ENCODE measurements at regions not wholly inside any gene's neighbourhood (a gene's known extent, or its start where the extent isn't known, plus 50 kb on each side); places are given as distances from the start of the nearest gene placed in this dataset.

GRCh38 chr2:180707175-180707883 is 273.1 kb upstream of the UBE2E3 start:
- H3K9ac ChIP-seq (ENCODE audit: low read depth, low read length, poor library complexity) = no peak overlapping the region
- H2AK5ac ChIP-seq (ENCODE audit: low read depth, low read length) = no peak overlapping the region
- no peaks in the 10 kb centered on the region for H3K36me3 ChIP-seq (replicated peaks in 1 of 2; ENCODE audit: control insufficient read depth in 2 of 2, insufficient read depth in 2 of 2, low read length in 2 of 2)
- H2BK15ac ChIP-seq (ENCODE audit: low read length) = no peak overlapping the region
- no peaks in the 10 kb centered on the region for H3K27me3 ChIP-seq (ENCODE audit: control insufficient read depth in 3 of 3, insufficient read depth in 3 of 3, low read depth in 1 of 3, low read length in 3 of 3)
- no peak overlapping the region for H3K18ac ChIP-seq (ENCODE audit: low read length)
- H3K4me1 ChIP-seq (ENCODE audit: control insufficient read depth in 2 of 2, insufficient read depth in 1 of 2, low read depth in 1 of 2, low read length in 2 of 2) = peaks cover 0 to 5% of the 10 kb centered on the region in 2 donors
- H3K4ac ChIP-seq (ENCODE audit: low read length) = no peak overlapping the region
- H3K14ac ChIP-seq (ENCODE audit: low read length) = no peak overlapping the region
- H2AFZ ChIP-seq (ENCODE audit: low read length) = peak overlapping the region; percentile 21
- H2BK120ac ChIP-seq (ENCODE audit: low read depth, low read length) = no peak overlapping the region
- peak overlapping the region; percentile 24 for H3K27ac ChIP-seq (replicated peaks; ENCODE audit: low read length)
- no peak overlapping the region for H4K91ac ChIP-seq (ENCODE audit: low read depth, low read length, poor library complexity)
- H2BK5ac ChIP-seq (ENCODE audit: low read length) = no peak overlapping the region
- H3K23ac ChIP-seq (ENCODE audit: low read depth, low read length, poor library complexity) = no peak overlapping the region
- no peak overlapping the region for H4K8ac ChIP-seq (ENCODE audit: low read depth, low read length)
- H3K4me2 ChIP-seq (ENCODE audit: insufficient read depth, low read length, poor library complexity, severe bottlenecking) = no peak overlapping the region
- H2BK12ac ChIP-seq (ENCODE audit: low read length) = no peak overlapping the region
- H3K4me3 ChIP-seq (ENCODE audit: low read length in 2 of 2) = no peak overlapping the region
- H3K79me1 ChIP-seq (ENCODE audit: low read depth, low read length) = no peaks in the 10 kb centered on the region
- WGBS, 2 donors (ENCODE audit: extremely low coverage in 2 of 2, insufficient read length in 2 of 2, insufficient replicate concordance in 1 of 2) = no CpG with 5 or more reads among the region's 3 CpGs
- H3K9me3 ChIP-seq (replicated peaks in 1 of 2; ENCODE audit: control insufficient read depth in 2 of 2, insufficient read depth in 1 of 2, low read depth in 1 of 2, low read length in 2 of 2) = no peaks in the 10 kb centered on the region
- no peak for DNase-seq (ENCODE audit: low spot score)

GRCh38 chr2:180706694-180707093 is 273.7 kb upstream of the UBE2E3 start:
- Histone ChIP-seq H3K4me1 (ENCODE audit: control insufficient read depth in 2 of 2, insufficient read depth in 1 of 2, low read depth in 1 of 2, low read length in 2 of 2) (peaks cover 0 to 5% of the 10 kb centered on the region in 2 donors), H3K9me3 (replicated peaks in 1 of 2; ENCODE audit: control insufficient read depth in 2 of 2, insufficient read depth in 1 of 2, low read depth in 1 of 2, low read length in 2 of 2) (no peaks in the 10 kb centered on the region), H3K27ac (replicated peaks; ENCODE audit: low read length) (no peak overlapping the region), H3K27me3 (ENCODE audit: control insufficient read depth in 3 of 3, insufficient read depth in 3 of 3, low read depth in 1 of 3, low read length in 3 of 3) (no peaks in the 10 kb centered on the region), H3K4me2 (ENCODE audit: insufficient read depth, low read length, poor library complexity, severe bottlenecking) (no peak overlapping the region), H2BK12ac (ENCODE audit: low read length) (no peak overlapping the region), H3K18ac (ENCODE audit: low read length) (no peak overlapping the region), H4K8ac (ENCODE audit: low read depth, low read length) (no peak overlapping the region), H3K79me1 (ENCODE audit: low read depth, low read length) (no peaks in the 10 kb centered on the region), H3K9ac (ENCODE audit: low read depth, low read length, poor library complexity) (no peak overlapping the region), H3K4me3 (ENCODE audit: low read length in 2 of 2) (no peak overlapping the region), H2AFZ (ENCODE audit: low read length) (peak overlapping the region; percentile 21), H3K23ac (ENCODE audit: low read depth, low read length, poor library complexity) (no peak overlapping the region), H2BK120ac (ENCODE audit: low read depth, low read length) (no peak overlapping the region), H2AK5ac (ENCODE audit: low read depth, low read length) (no peak overlapping the region), H3K36me3 (replicated peaks in 1 of 2; ENCODE audit: control insufficient read depth in 2 of 2, insufficient read depth in 2 of 2, low read length in 2 of 2) (no peaks in the 10 kb centered on the region), H3K4ac (ENCODE audit: low read length) (no peak overlapping the region), H2BK15ac (ENCODE audit: low read length) (no peak overlapping the region), H4K91ac (ENCODE audit: low read depth, low read length, poor library complexity) (no peak overlapping the region), H3K14ac (ENCODE audit: low read length) (no peak overlapping the region), H2BK5ac (ENCODE audit: low read length) (no peak overlapping the region)
- no peak for DNase-seq (ENCODE audit: low spot score)

GRCh38 chr2:180705551-180705950 is 274.9 kb upstream of the UBE2E3 start:
- H3K14ac ChIP-seq (ENCODE audit: low read length) = no peak overlapping the region
- H3K4me2 ChIP-seq (ENCODE audit: insufficient read depth, low read length, poor library complexity, severe bottlenecking) = no peak overlapping the region
- no peak overlapping the region for H3K23ac ChIP-seq (ENCODE audit: low read depth, low read length, poor library complexity)
- no peak overlapping the region for H2BK120ac ChIP-seq (ENCODE audit: low read depth, low read length)
- no CpG with 5 or more reads among the region's 1 CpG for WGBS, 2 donors (ENCODE audit: extremely low coverage in 2 of 2, insufficient read length in 2 of 2, insufficient replicate concordance in 1 of 2)
- no peak overlapping the region for H3K4ac ChIP-seq (ENCODE audit: low read length)
- H4K91ac ChIP-seq (ENCODE audit: low read depth, low read length, poor library complexity) = no peak overlapping the region
- no peaks in the 10 kb centered on the region for H3K79me1 ChIP-seq (ENCODE audit: low read depth, low read length)
- no peak overlapping the region for H2BK5ac ChIP-seq (ENCODE audit: low read length)
- H2BK12ac ChIP-seq (ENCODE audit: low read length) = no peak overlapping the region
- no peak overlapping the region for H2BK15ac ChIP-seq (ENCODE audit: low read length)
- no peak overlapping the region for H3K9ac ChIP-seq (ENCODE audit: low read depth, low read length, poor library complexity)
- H3K27me3 ChIP-seq (ENCODE audit: control insufficient read depth in 3 of 3, insufficient read depth in 3 of 3, low read depth in 1 of 3, low read length in 3 of 3) = no peaks in the 10 kb centered on the region
- H2AK5ac ChIP-seq (ENCODE audit: low read depth, low read length) = no peak overlapping the region
- peaks cover 0 to 5% of the 10 kb centered on the region in 2 donors for H3K4me1 ChIP-seq (ENCODE audit: control insufficient read depth in 2 of 2, insufficient read depth in 1 of 2, low read depth in 1 of 2, low read length in 2 of 2)
- no peak overlapping the region for H4K8ac ChIP-seq (ENCODE audit: low read depth, low read length)
- H3K9me3 ChIP-seq (replicated peaks in 1 of 2; ENCODE audit: control insufficient read depth in 2 of 2, insufficient read depth in 1 of 2, low read depth in 1 of 2, low read length in 2 of 2) = no peaks in the 10 kb centered on the region
- no peak overlapping the region for H3K27ac ChIP-seq (replicated peaks; ENCODE audit: low read length)
- no peak for DNase-seq (ENCODE audit: low spot score)
- H3K36me3 ChIP-seq (replicated peaks in 1 of 2; ENCODE audit: control insufficient read depth in 2 of 2, insufficient read depth in 2 of 2, low read length in 2 of 2) = no peaks in the 10 kb centered on the region
- no peak overlapping the region for H2AFZ ChIP-seq (ENCODE audit: low read length)
- no peak overlapping the region for H3K18ac ChIP-seq (ENCODE audit: low read length)
- no peak overlapping the region for H3K4me3 ChIP-seq (ENCODE audit: low read length in 2 of 2)

- no peak for DNase-seq (ENCODE audit: low spot score)
- no peak overlapping the region for H2BK15ac ChIP-seq (ENCODE audit: low read length)
- H2BK12ac ChIP-seq (ENCODE audit: low read length) = no peak overlapping the region
- no peaks in the 10 kb centered on the region for H3K27me3 ChIP-seq (ENCODE audit: control insufficient read depth in 3 of 3, insufficient read depth in 3 of 3, low read depth in 1 of 3, low read length in 3 of 3)
- H2AK5ac ChIP-seq (ENCODE audit: low read depth, low read length) = no peak overlapping the region
- no peak overlapping the region for H3K4ac ChIP-seq (ENCODE audit: low read length)
- no peak overlapping the region for H4K91ac ChIP-seq (ENCODE audit: low read depth, low read length, poor library complexity)
- no peak overlapping the region for H2AFZ ChIP-seq (ENCODE audit: low read length)
- no peak overlapping the region for H3K14ac ChIP-seq (ENCODE audit: low read length)
- H3K9me3 ChIP-seq (replicated peaks in 1 of 2; ENCODE audit: control insufficient read depth in 2 of 2, insufficient read depth in 1 of 2, low read depth in 1 of 2, low read length in 2 of 2) = no peaks in the 10 kb centered on the region
- H3K18ac ChIP-seq (ENCODE audit: low read length) = no peak overlapping the region
- H4K8ac ChIP-seq (ENCODE audit: low read depth, low read length) = no peak overlapping the region
- H3K4me1 ChIP-seq (ENCODE audit: control insufficient read depth in 2 of 2, insufficient read depth in 1 of 2, low read depth in 1 of 2, low read length in 2 of 2) = peaks cover 0 to 5% of the 10 kb centered on the region in 2 donors
- no peak overlapping the region for H2BK120ac ChIP-seq (ENCODE audit: low read depth, low read length)
- H2BK5ac ChIP-seq (ENCODE audit: low read length) = no peak overlapping the region
- H3K79me1 ChIP-seq (ENCODE audit: low read depth, low read length) = no peaks in the 10 kb centered on the region
- H3K36me3 ChIP-seq (replicated peaks in 1 of 2; ENCODE audit: control insufficient read depth in 2 of 2, insufficient read depth in 2 of 2, low read length in 2 of 2) = no peaks in the 10 kb centered on the region
- no peak overlapping the region for H3K4me3 ChIP-seq (ENCODE audit: low read length in 2 of 2)
- H3K27ac ChIP-seq (replicated peaks; ENCODE audit: low read length) = no peak overlapping the region
- no peak overlapping the region for H3K4me2 ChIP-seq (ENCODE audit: insufficient read depth, low read length, poor library complexity, severe bottlenecking)
- H3K9ac ChIP-seq (ENCODE audit: low read depth, low read length, poor library complexity) = no peak overlapping the region
- H3K23ac ChIP-seq (ENCODE audit: low read depth, low read length, poor library complexity) = no peak overlapping the region
Measured at GRCh38 chr2:180705122-180705521, 275.3 kb upstream of the UBE2E3 start.

All from neuronal stem cell (in vitro differentiated cells).